Peyer's patch (tissue), 4 donors: ENCODE measurements at regions not wholly inside any gene's neighbourhood (a gene's known extent, or its start where the extent isn't known, plus 50 kb on each side); places are given as distances from the start of the nearest gene placed in this dataset.

ENCODE experiments used
- DNase-seq, 3 donors: peaks; one replicate each; pipeline ENCODE4 v3.0.0-alpha.2; 2017 to 2019
- H3K27ac ChIP-seq, 4 donors: fragments of 200-600 bp; sonication (generic); one replicate each; pipeline ENCODE4 v1.5.1; 2016 to 2019
- H3K27me3 ChIP-seq, 2 donors: fragments of 200-600 bp; sonication (generic); one replicate each; pipeline ENCODE4 v1.5.1; 2019
- H3K36me3 ChIP-seq, 3 donors: fragments of 200-600 bp; sonication (generic); one replicate each; pipeline ENCODE4 v1.5.1; 2016 to 2019
- H3K4me1 ChIP-seq, 4 donors: fragments of 200-600 bp; sonication (generic); one replicate each; pipeline ENCODE4 v1.5.1; 2016 to 2019
- H3K4me3 ChIP-seq, 4 donors: fragments of 200-600 bp; sonication (generic); 1 replicate in 3 of 4; 2 replicates in 1 of 4; pipeline ENCODE4 v1.5.1; 2016 to 2019; ENCODE audit warnings: mild to moderate bottlenecking in 1 of 4
- H3K9me3 ChIP-seq, 4 donors: fragments of 200-600 bp; sonication (generic); one replicate each; pipeline ENCODE4 v1.5.1; 2016 to 2019; ENCODE audit warnings: mild to moderate bottlenecking in 1 of 4
- POLR2A ChIP-seq, 2 donors: fragments of 450-650 bp; IDR thresholded peaks; one replicate each; pipeline ENCODE4 v1.5.1; 2017; ENCODE audit warnings: antibody characterized with exemption in 2 of 2, mild to moderate bottlenecking in 2 of 2, moderate library complexity in 2 of 2
- TF ChIP-seq, protein P1 (sequence below), 6 experiments: fragments of 450-650 bp in 4 of 6; fragments of 200-600 bp in 2 of 6; sonication (generic) in 1 of 6; IDR thresholded peaks; one replicate each; pipeline ENCODE4 v1.5.1; 2017 to 2019; ENCODE audit warnings: antibody characterized with exemption in 6 of 6, mild to moderate bottlenecking in 3 of 6, moderate library complexity in 1 of 6

GRCh38 chr4:143286701-143287571 is 49.7 kb upstream of the GAB1 start:
- Histone ChIP-seq H3K4me1 (no peaks in the 10 kb centered on the region), H3K27ac (peak overlapping the region in 2 of 4 donors; percentile 27 to 59), H3K27me3 (no peaks in the 10 kb centered on the region), H3K4me3 (no peak overlapping the region), H3K36me3 (no peaks in the 10 kb centered on the region), H3K9me3 (no peaks in the 10 kb centered on the region)
- TF ChIP-seq POLR2A (IDR thresholded peaks at IDR 0.05) = no peak
- TF ChIP-seq, protein P1, sequence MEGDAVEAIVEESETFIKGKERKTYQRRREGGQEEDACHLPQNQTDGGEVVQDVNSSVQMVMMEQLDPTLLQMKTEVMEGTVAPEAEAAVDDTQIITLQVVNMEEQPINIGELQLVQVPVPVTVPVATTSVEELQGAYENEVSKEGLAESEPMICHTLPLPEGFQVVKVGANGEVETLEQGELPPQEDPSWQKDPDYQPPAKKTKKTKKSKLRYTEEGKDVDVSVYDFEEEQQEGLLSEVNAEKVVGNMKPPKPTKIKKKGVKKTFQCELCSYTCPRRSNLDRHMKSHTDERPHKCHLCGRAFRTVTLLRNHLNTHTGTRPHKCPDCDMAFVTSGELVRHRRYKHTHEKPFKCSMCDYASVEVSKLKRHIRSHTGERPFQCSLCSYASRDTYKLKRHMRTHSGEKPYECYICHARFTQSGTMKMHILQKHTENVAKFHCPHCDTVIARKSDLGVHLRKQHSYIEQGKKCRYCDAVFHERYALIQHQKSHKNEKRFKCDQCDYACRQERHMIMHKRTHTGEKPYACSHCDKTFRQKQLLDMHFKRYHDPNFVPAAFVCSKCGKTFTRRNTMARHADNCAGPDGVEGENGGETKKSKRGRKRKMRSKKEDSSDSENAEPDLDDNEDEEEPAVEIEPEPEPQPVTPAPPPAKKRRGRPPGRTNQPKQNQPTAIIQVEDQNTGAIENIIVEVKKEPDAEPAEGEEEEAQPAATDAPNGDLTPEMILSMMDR (IDR thresholded peaks at IDR 0.05) = no peak
- no peak for DNase-seq
